ENCODE measurements at regions not wholly inside any gene's neighbourhood (a gene's known extent, or its start where the extent isn't known, plus 50 kb on each side); places are given as distances from the start of the nearest gene placed in this dataset.

DNA sequence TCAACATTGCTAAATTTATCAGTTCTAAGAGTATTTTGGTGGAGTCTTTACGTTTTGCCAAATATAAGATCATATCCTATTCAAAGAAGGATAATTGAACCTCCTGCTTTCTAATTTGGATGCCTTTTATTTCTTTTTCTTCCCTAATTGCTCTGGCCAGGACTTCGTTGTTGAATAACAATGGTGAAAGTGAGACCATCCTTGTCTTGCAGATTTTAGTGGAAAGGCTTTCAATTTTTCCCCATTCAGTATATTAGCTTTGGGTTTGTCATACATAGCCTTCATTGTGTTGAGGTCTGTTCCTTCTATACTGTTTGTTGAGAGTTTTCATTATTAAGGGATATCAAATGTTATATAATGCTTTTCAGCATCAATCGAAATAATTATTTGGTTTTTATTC, 1974.2 kb upstream of the ACO1 start:
- no peak for DNase-seq (ENCODE audit: low spot score)
- Mint-ChIP-seq H3K27me3 (ENCODE audit: insufficient read depth, low read depth) (no peaks in the 10 kb centered on the region), H3K36me3 (no peaks in the 10 kb centered on the region), H3K27ac (no peak overlapping the region), H3K4me1 (no peaks in the 10 kb centered on the region), H3K4me3 (no peak overlapping the region), H3K9me3 (peaks cover 15% of the 10 kb centered on the region)
- Histone ChIP-seq H3K9me3 (ENCODE audit: low read depth) (no peaks in the 10 kb centered on the region), H3K27me3 (no peaks in the 10 kb centered on the region), H2AFZ (replicated peaks) (no peak overlapping the region), H3F3A (ENCODE audit: low read depth) (no peaks in the 10 kb centered on the region), H3K27ac (no peak overlapping the region), H3K4me2 (no peak overlapping the region), H3K9ac (no peak overlapping the region), H3K36me3 (no peaks in the 10 kb centered on the region), H3K4me1 (no peaks in the 10 kb centered on the region), H3K4me3 (no peak overlapping the region), H4K20me1 (ENCODE audit: low read depth) (no peaks in the 10 kb centered on the region), H3K79me2 (ENCODE audit: low read depth) (no peaks in the 10 kb centered on the region)
- TF ChIP-seq EZH2 (IDR thresholded peaks at IDR 0.05) (no peak), EZH2phosphoT487 (IDR thresholded peaks at IDR 0.05) (no peak)
- TF ChIP-seq, protein P1, sequence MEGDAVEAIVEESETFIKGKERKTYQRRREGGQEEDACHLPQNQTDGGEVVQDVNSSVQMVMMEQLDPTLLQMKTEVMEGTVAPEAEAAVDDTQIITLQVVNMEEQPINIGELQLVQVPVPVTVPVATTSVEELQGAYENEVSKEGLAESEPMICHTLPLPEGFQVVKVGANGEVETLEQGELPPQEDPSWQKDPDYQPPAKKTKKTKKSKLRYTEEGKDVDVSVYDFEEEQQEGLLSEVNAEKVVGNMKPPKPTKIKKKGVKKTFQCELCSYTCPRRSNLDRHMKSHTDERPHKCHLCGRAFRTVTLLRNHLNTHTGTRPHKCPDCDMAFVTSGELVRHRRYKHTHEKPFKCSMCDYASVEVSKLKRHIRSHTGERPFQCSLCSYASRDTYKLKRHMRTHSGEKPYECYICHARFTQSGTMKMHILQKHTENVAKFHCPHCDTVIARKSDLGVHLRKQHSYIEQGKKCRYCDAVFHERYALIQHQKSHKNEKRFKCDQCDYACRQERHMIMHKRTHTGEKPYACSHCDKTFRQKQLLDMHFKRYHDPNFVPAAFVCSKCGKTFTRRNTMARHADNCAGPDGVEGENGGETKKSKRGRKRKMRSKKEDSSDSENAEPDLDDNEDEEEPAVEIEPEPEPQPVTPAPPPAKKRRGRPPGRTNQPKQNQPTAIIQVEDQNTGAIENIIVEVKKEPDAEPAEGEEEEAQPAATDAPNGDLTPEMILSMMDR (IDR thresholded peaks at IDR 0.05): no peak

- Mint-ChIP-seq H3K4me3 (no peak overlapping the region), H3K27ac (no peak overlapping the region), H3K27me3 (ENCODE audit: insufficient read depth, low read depth) (no peaks in the 10 kb centered on the region), H3K36me3 (no peaks in the 10 kb centered on the region), H3K4me1 (no peaks in the 10 kb centered on the region), H3K9me3 (peaks cover 15% of the 10 kb centered on the region)
- H3K9ac ChIP-seq: no peak overlapping the region
- no peaks in the 10 kb centered on the region for H3K79me2 ChIP-seq (ENCODE audit: low read depth)
- no peak overlapping the region for H3K4me3 ChIP-seq
- no peaks in the 10 kb centered on the region for H3F3A ChIP-seq (ENCODE audit: low read depth)
- no peaks in the 10 kb centered on the region for H3K27me3 ChIP-seq
- no peaks in the 10 kb centered on the region for H3K9me3 ChIP-seq (ENCODE audit: low read depth)
- no peak overlapping the region for H3K27ac ChIP-seq
- H3K36me3 ChIP-seq: no peaks in the 10 kb centered on the region
- H3K4me2 ChIP-seq: no peak overlapping the region
- no peak for DNase-seq (ENCODE audit: low spot score)
- H3K4me1 ChIP-seq: no peaks in the 10 kb centered on the region
- no peak for TF ChIP-seq EZH2 (IDR thresholded peaks at IDR 0.05)
- TF ChIP-seq, protein P1 (IDR thresholded peaks at IDR 0.05): no peak
- TF ChIP-seq EZH2phosphoT487 (IDR thresholded peaks at IDR 0.05): no peak
- H4K20me1 ChIP-seq (ENCODE audit: low read depth): no peaks in the 10 kb centered on the region
- no peak overlapping the region for H2AFZ ChIP-seq (replicated peaks)
Measured at GRCh38 chr9:30411571-30411970, 1972.9 kb upstream of the ACO1 start.

- TF ChIP-seq, protein P1 (IDR thresholded peaks at IDR 0.05): no peak
- no peak for TF ChIP-seq EZH2 (IDR thresholded peaks at IDR 0.05)
- no peak for TF ChIP-seq EZH2phosphoT487 (IDR thresholded peaks at IDR 0.05)
- no peaks in the 10 kb centered on the region for H3K9me3 Mint-ChIP-seq
- no peaks in the 10 kb centered on the region for H3K9me3 ChIP-seq (ENCODE audit: low read depth)
- H3F3A ChIP-seq (ENCODE audit: low read depth): no peaks in the 10 kb centered on the region
- H3K4me1 ChIP-seq: peaks cover 3% of the 10 kb centered on the region
- no peaks in the 10 kb centered on the region for H4K20me1 ChIP-seq (ENCODE audit: low read depth)
- peak; percentile 12 for DNase-seq (ENCODE audit: low spot score)
- H3K4me1 Mint-ChIP-seq: no peaks in the 10 kb centered on the region
- no peaks in the 10 kb centered on the region for H3K27me3 ChIP-seq
- H3K4me2 ChIP-seq: no peak overlapping the region
- H3K36me3 ChIP-seq: no peaks in the 10 kb centered on the region
- no peak overlapping the region for H3K27ac Mint-ChIP-seq
- no peak overlapping the region for H3K9ac ChIP-seq
- no peak overlapping the region for H3K4me3 Mint-ChIP-seq
- peaks cover 2% of the 10 kb centered on the region for H3K27me3 Mint-ChIP-seq (ENCODE audit: insufficient read depth, low read depth)
- H3K4me3 ChIP-seq: no peak overlapping the region
- H3K36me3 Mint-ChIP-seq: no peaks in the 10 kb centered on the region
- no peak overlapping the region for H2AFZ ChIP-seq (replicated peaks)
- no peak overlapping the region for H3K27ac ChIP-seq
- H3K79me2 ChIP-seq (ENCODE audit: low read depth): no peaks in the 10 kb centered on the region
Measured at GRCh38 chr9:30459156-30459555, 1925.3 kb upstream of the ACO1 start.

All from neural progenitor cell (in vitro differentiated cells).